Transverse colon (tissue), 4 donors: ENCODE measurements at regions not wholly inside any gene's neighbourhood (a gene's known extent, or its start where the extent isn't known, plus 50 kb on each side); places are given as distances from the start of the nearest gene placed in this dataset.

Experiments used
- EP300 ChIP-seq: sonication (generic); formaldehyde crosslinking; IDR thresholded peaks from one replicate; pipeline ENCODE4 v1.6.1; 2017; ENCODE audit warnings: antibody characterized with exemption, low read depth
- POLR2A ChIP-seq: fragments of 450-650 bp; IDR thresholded peaks from one replicate; pipeline ENCODE4 v1.6.1; 2016; ENCODE audit warnings: antibody characterized with exemption, mild to moderate bottlenecking, moderate library complexity
- POLR2AphosphoS5 ChIP-seq, 3 donors: sonication (generic); formaldehyde crosslinking; IDR thresholded peaks; one replicate each; pipeline ENCODE4 v1.6.1; 2016; ENCODE audit warnings: antibody characterized with exemption in 3 of 3
- TF ChIP-seq, protein P1 (sequence below), 5 experiments: fragments of 200-600 bp in 3 of 5; fragments of 450-650 bp in 2 of 5; sonication (generic) in 3 of 5; IDR thresholded peaks; 1 replicate in 2 of 5; 2 replicates in 3 of 5; pipeline ENCODE4 v1.5.1; 2016 to 2017; ENCODE audit warnings: antibody characterized with exemption in 5 of 5, inconsistent platforms in 3 of 5, mild to moderate bottlenecking in 2 of 5, moderate library complexity in 1 of 5

DNA sequence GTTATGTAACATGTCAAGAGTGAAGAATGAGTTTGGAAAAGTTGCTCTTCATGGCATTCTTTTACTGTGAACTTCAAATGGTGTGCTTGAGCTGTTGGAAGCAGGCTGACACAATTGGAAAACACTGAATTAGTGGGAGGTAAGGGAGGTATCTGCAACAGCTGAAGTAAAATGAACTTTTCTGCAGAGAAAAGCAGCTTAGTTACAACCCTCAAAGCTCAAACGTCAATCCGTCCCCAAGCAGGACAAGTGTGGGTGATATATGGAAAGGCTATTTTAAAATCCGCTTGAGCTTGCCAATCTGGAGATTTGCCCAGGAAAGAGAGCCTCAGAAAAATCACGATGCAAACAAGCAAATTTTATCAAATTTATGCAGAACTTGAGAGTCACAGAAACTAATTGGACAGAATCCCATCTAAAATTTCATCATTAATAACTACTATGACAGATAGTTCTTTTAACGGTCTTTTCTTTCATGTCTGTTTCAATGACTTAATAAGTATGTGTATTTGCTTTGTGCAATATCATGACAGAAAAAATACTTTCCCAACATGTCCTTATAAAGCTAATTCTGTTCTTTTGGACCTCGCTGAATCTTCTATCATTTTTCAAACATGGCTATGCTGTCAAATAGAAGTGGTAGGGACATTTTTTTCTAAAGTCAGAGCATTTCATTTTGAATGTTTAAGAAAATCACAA lies 266.6 kb upstream of the SLITRK3 start:
- TF ChIP-seq POLR2A: no peak
- TF ChIP-seq, protein P1, sequence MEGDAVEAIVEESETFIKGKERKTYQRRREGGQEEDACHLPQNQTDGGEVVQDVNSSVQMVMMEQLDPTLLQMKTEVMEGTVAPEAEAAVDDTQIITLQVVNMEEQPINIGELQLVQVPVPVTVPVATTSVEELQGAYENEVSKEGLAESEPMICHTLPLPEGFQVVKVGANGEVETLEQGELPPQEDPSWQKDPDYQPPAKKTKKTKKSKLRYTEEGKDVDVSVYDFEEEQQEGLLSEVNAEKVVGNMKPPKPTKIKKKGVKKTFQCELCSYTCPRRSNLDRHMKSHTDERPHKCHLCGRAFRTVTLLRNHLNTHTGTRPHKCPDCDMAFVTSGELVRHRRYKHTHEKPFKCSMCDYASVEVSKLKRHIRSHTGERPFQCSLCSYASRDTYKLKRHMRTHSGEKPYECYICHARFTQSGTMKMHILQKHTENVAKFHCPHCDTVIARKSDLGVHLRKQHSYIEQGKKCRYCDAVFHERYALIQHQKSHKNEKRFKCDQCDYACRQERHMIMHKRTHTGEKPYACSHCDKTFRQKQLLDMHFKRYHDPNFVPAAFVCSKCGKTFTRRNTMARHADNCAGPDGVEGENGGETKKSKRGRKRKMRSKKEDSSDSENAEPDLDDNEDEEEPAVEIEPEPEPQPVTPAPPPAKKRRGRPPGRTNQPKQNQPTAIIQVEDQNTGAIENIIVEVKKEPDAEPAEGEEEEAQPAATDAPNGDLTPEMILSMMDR (IDR thresholded peaks at IDR 0.05): no peak
- TF ChIP-seq EP300: no peak
- no peak for TF ChIP-seq POLR2AphosphoS5 (IDR thresholded peaks at IDR 0.05)
